Amygdala (tissue), 56 donors: ENCODE measurements at regions not wholly inside any gene's neighbourhood (a gene's known extent, or its start where the extent isn't known, plus 50 kb on each side); places are given as distances from the start of the nearest gene placed in this dataset.

Source experiments
- DNase-seq, 56 donors: peaks; one replicate each; lab custom pipeline; 2025; lab: John Stamatoyannopoulos, UW

DNA sequence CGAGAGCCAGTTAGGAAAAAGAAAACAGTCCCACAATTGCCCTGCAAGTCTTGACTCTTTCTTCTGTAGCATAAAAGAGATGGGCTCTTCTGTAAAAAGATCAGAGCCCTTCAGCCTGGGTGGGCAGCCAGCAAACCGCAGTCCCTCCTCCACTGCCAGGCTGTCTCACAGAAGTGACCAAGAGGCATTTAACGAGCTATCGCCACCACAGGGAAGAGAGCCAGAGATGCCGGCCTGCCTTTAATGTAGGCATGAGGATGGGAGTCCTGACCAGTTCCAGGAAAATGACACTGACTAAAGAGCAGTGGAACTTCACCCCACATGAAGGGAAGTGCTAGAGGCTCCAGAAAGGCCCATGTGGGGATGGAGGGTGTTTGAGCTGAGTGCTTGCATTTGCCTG, 264.6 kb downstream of the NDUFS4 start:
- no peak for DNase-seq

GRCh38 chr5:53825926-53826325, 265.5 kb downstream of the NDUFS4 start:
- no peak for DNase-seq

GRCh38 chr5:53826504-53826903, 266.1 kb downstream of the NDUFS4 start:
- DNase-seq = no peak

DNA sequence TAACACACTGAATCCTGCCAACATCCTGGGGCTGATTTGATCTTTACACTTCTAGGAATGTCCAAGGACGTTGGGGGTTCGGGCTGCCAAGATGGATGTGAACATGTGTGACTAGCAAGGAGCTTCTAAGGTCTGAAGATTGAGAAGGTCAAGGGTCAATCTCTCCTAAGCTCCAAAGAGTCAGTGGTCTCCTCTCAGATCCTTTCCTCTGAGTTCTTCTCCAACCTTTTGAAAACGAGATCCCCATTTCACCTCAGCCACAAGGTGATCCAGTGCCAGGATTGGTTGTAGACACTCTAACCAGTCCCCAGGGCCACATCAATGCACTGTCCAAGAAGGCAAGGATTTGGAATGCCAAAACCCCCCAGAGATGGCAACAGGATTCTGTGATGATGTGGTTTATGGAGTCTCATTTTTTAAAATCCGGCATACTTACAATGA, 266.8 kb downstream of the NDUFS4 start:
- DNase-seq = no peak

DNA sequence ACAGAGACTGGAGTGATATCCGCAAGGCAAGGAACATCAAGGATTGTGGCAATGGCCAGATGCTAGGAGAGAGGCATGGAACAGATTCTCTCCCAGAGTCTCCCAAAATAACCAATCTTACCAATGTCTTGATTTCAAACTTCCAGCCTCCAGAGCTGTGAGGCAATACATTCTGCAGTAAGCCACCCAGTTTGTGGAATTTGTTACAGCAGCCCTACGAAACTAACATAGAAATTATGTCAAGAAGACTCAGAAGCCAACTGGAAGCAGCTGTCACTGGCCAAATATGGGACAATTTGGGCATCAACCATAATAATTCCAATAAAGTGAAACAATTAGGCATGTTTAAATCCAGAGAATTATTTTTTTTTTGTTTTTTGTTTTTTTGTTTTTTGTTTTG, 271.1 kb downstream of the NDUFS4 start:
- no peak for DNase-seq
